ENCODE measurements at regions not wholly inside any gene's neighbourhood (a gene's known extent, or its start where the extent isn't known, plus 50 kb on each side); places are given as distances from the start of the nearest gene placed in this dataset.
"Not testable (repeated sequence)": the region's sequence is repeated elsewhere in the genome, so short reads cannot be mapped to it uniquely, and the experiment has no call there.

DNA sequence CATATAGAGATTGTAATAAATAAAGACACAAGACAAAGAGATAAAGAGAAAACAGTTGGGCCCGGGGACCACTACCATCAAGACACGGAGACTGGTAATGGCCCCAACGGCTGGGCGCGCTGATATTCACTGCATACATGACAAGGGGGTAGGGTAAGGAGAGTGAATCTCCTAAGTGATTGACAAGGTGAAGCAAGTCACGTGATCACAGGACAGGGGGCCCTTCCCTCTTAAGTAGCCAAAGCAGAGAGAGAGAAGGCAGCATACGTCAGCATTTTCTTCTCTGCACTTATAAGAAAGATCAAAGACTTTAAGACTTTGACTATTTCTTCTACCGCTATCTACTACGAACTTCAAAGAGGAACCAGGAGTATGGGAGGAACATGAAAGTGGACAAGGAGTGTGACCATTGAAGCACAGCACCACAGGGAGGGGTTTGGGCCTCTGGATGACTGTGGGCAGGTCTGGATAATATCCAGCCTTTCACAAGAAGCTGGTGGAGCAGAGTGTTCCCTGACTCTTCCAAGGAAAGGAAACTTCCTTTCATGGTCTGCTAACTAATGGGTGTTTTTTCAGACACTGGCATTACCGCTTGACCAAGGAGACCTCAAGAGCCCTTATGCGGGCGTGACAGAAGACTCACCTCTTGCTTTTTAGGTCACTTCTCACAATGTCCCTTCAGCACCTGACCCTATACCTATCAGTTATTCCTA, 75.6 kb downstream of the MRPL39 start:
- DNase-seq (ENCODE audit: low read depth in 2 of 2): not testable (repeated sequence)

DNA sequence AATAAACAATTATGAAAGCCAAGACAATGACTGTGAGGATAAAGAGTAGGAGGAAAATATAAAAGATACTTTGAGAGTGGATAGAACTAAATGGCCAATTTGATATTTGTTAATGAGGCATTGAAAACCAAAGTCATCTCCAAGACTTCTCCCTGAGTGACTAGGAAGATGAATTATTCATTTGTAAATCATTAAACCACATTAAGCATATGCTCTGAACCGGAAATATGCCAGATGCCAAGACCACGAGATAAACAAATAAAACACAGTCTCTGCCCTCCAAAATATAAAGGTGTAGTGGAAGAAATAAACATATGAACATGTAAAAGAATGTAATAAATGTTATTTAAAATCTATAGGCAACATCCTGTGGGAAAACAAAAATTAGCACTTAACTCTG, 78.8 kb downstream of the MRPL39 start:
- DNase-seq (ENCODE audit: low read depth in 2 of 2): no peak

DNA sequence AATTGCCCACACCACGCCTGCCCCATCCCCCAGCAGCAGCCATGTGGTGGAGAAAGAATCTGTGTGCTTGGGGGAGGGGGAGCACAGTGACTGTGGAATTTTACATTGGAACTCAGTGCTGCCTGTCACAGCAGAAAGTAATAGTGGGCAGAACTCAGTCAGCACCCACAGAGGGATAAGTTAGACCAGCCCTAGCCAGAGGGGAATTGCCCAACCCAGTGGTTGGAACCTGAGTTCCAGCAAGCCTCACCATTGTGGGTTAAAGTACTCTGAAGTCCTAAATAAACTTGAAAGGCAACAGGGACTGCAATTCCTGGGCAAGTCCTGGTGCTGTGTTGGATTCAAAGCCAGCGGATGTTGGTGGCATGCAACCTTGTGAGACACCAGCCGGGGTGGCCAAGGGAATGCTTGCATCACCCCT, 88.8 kb downstream of the MRPL39 start:
- DNase-seq (ENCODE audit: low read depth in 2 of 2): no peak

DNA sequence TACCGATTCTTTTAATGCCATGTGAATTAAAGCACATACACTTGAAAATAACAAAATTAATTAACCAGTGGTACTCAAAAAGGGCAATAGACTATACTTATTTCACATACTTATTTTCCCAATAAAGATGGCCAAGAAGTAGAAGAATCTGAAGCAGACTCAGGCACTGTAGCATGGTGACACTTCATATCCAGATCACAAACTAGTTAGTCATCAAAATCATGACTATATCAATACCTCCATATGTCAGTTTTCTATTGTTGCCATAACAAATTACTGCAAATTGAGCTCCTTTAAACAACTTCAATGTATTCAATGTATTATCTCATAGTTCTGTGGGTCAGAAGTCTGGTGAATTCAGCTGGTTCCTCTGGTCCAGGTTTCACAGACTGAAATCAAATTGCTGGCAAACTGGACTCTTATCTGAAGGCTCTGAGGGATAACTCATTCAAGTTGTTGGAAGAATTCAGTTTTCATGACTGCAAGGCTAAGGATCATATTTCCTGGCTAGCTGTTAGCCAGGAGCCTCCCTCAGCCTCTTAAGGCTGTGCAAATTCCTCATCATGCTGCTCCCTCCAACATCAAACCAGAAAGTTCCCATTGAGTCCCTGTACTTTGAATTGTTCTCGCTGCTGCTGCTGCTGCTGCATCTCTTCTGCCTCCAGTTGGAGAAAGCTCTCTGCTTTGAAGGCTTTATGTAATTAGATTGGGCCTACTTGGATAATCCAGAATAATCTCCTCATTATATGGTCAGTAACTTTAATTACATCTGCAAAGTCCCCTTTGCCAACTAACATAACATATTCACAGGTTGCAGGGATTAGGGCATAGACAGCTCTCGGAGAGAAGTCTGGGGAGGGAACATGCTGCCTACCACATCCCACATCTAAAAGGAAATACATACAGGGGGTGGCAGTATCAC, 91.5 kb downstream of the MRPL39 start:
- DNase-seq (ENCODE audit: low read depth in 2 of 2): no peak

GRCh38 chr21:25513810-25514209, 93.5 kb downstream of the MRPL39 start:
- no peak for DNase-seq (ENCODE audit: low read depth in 2 of 2)

DNA sequence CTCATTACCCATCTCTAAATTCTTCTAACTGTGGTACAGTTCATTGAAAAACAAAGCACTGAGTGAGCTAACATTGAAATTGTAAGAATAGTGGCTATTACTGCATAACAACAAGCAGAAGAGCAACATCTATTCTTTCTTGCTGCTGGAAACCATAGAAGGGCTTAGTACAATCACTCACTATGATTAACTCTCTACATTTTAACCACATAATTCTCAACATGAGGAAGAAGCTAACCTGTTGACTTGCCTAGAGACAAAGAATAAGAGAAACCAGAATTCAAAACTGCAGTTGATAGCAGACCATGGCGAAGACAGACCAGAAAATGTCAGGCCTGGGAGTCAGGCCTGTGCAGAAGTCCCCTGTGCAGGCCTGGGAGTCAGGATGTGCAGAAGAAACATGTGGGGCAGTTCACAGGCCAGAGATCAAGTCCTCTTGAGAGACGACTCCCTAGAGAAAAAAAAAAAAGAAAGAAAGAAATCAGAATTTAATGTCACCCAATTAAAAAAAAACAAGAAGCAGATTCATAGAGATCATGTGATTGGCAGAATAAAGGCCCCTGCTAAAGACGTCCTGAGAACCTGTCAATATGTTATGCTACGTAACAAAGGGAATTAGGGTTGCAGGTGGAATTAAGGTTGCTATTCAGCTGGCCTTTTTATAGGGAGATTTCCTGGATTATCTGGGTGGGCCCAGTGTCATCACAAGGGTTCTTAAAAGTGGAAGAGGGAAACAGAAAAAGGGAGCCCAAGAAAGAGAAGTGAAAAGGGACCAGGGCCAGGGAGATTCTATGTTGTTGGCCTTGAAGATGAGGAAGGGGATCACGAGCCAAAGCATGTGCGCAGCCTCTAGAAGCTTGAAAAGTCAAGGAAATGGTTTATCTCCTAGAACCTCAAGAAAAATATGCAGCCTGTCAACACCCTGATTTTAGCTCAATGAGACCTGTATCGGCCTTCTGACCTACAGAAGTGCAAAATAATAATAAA, 94.9 kb downstream of the MRPL39 start:
- no peak for DNase-seq (ENCODE audit: low read depth in 2 of 2)

GRCh38 chr21:25509862-25510261, 97.4 kb downstream of the MRPL39 start:
- no peak for DNase-seq (ENCODE audit: low read depth in 2 of 2)

DNA sequence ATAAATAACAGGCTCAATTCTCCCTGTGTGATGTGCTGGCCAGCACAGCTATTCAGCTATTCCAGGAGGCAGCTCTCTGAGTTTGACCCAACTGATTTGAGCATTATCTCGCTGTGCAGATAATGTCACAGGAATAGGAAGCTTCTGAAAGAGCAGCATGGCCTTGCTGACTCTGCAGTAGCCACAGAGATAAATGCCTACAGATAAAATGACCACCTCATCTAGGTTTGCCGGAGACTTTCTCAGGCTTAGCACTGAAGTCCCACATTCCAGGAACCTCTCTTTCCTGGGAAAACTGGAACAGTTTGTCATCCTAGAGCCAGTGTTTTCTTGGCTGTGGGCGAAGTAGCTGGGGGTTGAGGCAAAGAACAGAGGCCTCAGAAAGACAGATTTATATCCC, 98.9 kb downstream of the MRPL39 start:
- DNase-seq (ENCODE audit: low read depth in 2 of 2): no peak

GRCh38 chr21:25507522-25507921, 99.8 kb downstream of the MRPL39 start:
- DNase-seq (ENCODE audit: low read depth in 2 of 2): no peak

- DNase-seq (ENCODE audit: low read depth in 2 of 2): no peak
Observed at GRCh38 chr21:25506887-25507286, 100.4 kb downstream of the MRPL39 start.

GRCh38 chr21:25506261-25506660, 101.0 kb downstream of the MRPL39 start:
- DNase-seq (ENCODE audit: low read depth in 2 of 2): no peak

DNA sequence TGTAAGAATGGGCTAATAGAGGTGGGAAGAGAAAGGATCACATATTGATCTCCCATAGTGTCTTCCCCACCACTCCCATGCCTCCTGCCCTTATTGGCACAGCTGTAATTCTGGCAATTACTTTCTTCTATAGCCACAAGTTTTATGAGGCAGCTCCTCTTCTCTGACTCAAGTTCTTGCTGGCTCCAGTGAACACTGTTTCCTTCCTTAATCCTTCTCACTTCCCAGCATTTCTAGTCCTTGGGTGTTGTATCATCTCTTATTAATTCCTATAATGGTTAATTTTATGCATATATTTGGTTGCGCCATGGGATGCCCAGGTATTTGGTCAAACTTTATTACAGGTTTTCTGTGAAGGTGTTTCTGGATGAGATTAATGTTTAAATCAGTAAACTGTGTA, 103.3 kb downstream of the MRPL39 start:
- DNase-seq (ENCODE audit: low read depth in 2 of 2): no peak

- peak; percentile 45 to 48 for DNase-seq (ENCODE audit: low read depth in 2 of 2)
Observed at GRCh38 chr21:25501996-25502665, 105.2 kb downstream of the MRPL39 start.

DNA sequence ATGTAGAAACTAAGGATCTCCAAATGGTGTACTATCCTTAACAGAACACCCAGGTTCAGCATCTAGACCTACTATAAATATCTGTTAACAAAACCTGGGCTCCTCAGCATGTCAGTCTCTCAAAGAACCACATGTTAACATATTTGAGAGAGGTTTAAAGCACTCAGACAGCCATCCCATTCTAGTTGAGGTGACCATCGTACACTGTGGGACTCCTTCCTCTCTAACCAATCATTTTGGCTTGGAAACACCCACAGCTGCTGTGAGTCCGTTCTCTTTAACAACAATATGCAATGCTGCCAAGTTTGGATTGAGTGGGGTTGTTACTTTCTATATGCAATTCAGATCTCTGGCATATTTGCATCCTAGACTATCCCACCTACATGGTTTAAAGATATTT, 105.8 kb downstream of the MRPL39 start:
- DNase-seq (ENCODE audit: low read depth in 2 of 2): no peak

GRCh38 chr21:25500598-25500997, 106.7 kb downstream of the MRPL39 start:
- no peak for DNase-seq (ENCODE audit: low read depth in 2 of 2)

DNA sequence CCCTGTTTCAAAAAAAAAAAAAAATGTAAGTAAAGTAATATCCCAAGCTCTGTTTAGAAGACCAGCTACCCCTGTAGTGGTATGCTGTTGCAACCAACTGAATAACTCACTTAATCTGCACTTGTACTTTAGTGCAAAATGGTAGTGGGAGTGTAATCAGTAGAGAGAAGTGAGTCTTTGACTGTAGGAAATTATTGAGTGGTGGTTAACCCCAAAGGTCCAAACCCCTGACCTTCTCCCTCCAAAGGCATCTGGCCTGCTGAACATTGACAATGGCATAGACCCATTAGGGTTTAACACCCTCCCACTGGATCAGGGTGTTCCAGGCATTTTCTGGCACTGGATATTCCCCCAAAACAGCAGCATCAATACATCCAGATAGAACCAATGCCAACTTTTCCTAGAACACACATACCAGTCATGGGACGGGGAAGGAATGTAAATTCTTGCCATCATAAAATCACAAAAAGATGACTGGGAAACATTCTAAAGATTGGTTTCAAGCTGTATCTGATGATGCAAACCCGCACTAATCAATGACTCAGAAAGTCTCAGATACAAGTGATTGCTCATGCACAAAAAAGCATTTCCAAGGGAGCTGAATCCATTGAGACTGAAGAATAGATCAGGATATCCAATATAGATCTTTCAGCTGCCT, 110.3 kb downstream of the MRPL39 start:
- DNase-seq (ENCODE audit: low read depth in 2 of 2): no peak

- no peak for DNase-seq (ENCODE audit: low read depth in 2 of 2)
Observed at GRCh38 chr21:25494804-25495203, 112.5 kb downstream of the MRPL39 start.

DNA sequence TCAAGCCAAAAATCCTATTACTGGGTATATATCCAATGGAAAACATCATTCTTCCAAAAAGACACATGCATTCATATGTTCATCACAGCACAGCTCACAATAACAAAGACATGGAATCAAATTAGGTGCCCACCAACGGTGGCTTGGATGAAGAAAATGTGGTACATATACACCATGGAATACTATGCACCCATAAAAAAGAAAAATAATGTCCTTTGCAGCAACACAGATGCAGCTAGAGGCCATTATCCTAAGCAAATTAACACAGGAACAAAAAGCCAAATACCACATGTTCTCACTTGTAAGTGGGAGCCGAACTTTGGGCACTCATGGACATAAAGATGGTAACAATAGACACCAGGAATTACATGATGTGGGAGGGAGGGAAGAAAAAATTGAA, 113.6 kb downstream of the MRPL39 start:
- DNase-seq (ENCODE audit: low read depth in 2 of 2): no peak

DNA sequence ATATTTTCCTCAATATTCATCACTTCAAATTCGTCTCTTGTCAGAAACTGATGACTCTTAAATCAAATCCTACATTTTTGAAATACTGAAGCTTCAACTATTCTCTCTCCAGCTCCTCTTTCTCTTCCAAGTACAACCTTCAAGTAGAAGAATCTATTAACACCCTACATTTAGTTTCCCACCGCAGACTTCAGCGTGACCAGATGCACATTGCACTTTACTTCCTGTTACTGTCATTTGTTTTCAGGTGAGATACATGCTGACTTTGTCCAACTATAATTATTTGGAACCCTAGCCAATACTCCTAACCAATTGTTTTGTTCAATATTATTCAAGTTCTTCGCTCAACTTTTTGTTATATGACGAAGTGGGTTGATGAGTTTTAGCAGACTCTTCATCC, 116.0 kb downstream of the MRPL39 start:
- DNase-seq (ENCODE audit: low read depth in 2 of 2): no peak

GRCh38 chr21:25490742-25491141, 116.5 kb downstream of the MRPL39 start:
- no peak for DNase-seq (ENCODE audit: low read depth in 2 of 2)

DNA sequence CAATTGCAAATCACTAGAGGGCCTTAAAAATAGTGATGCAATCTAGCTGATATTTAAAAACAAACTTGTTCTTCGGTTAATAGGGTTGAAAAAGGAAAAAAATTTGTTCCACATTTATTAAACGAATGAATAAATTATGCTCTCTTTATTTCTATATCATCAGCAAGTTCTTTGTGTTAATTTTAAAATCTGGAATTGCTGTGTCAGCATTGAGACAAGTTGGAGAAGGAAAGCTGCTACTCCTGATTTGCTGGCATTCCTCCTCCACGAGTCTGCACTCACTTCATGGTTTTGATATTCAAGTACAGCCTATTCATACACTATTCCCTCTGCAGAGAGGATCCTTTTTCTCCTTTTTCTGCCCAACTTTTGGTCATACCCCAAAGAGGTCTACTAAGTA, 117.6 kb downstream of the MRPL39 start:
- DNase-seq (ENCODE audit: low read depth in 2 of 2): no peak
